A549 (cell line): ENCODE measurements at regions not wholly inside any gene's neighbourhood (a gene's known extent, or its start where the extent isn't known, plus 50 kb on each side); places are given as distances from the start of the nearest gene placed in this dataset.

Experiments
- CHD2 ChIP-seq: fragments of 150-350 bp; IDR thresholded peaks from 2 replicates; pipeline ENCODE4 v1.6.1; 2014; ENCODE audit warnings: low read length; ENCODE audit not compliant: partially characterized antibody
- HOXA7 ChIP-seq: fragments of 250-450 bp; sonication (Bioruptor Pico); IDR thresholded peaks from 2 replicates; pipeline ENCODE4 v1.5.0; 2020; ENCODE audit warnings: mild to moderate bottlenecking, moderate library complexity
- PHF8 ChIP-seq: fragments of 200-600 bp; sonication (generic); IDR thresholded peaks from 2 replicates; pipeline ENCODE4 v1.6.1; 2016; ENCODE audit warnings: low read depth, mild to moderate bottlenecking, antibody characterized with exemption, moderate library complexity, borderline replicate concordance
- POLR2A ChIP-seq: IDR thresholded peaks from 2 replicates; pipeline ENCODE4 v1.6.1; 2012; ENCODE audit warnings: mild to moderate bottlenecking, low read length
- POLR2AphosphoS2 ChIP-seq: conservative IDR thresholded peaks from 2 replicates; pipeline ENCODE4 v1.6.1; 2012; ENCODE audit warnings: low read length, improper control_type of control experiment, inconsistent platforms
- RFX5 ChIP-seq: fragments of 450-650 bp; IDR thresholded peaks from 2 replicates; pipeline ENCODE4 v1.7.1; 2014; ENCODE audit warnings: antibody characterized with exemption, mild to moderate bottlenecking, moderate library complexity
- SREBF2 ChIP-seq: fragments of 450-650 bp; IDR thresholded peaks from 2 replicates; pipeline ENCODE4 v1.6.1; 2014; ENCODE audit warnings: mild to moderate bottlenecking, moderate library complexity
- ZFP36 ChIP-seq: fragments of 450-650 bp; IDR thresholded peaks from 2 replicates; pipeline ENCODE4 v1.6.1; 2014; ENCODE audit warnings: borderline replicate concordance; ENCODE audit not compliant: partially characterized antibody
- TF ChIP-seq, protein P1 (sequence below): fragments of >200 bp; sonication (Bioruptor Twin); formaldehyde crosslinking; IDR thresholded peaks from 3 replicates; pipeline ENCODE4 v1.5.1; 2016
- TF ChIP-seq, protein P2 (sequence below): fragments of 250-450 bp; sonication (Bioruptor Pico); IDR thresholded peaks from 2 replicates; pipeline ENCODE4 v1.5.0; 2021; ENCODE audit warnings: mild to moderate bottlenecking, moderate library complexity, borderline replicate concordance
- TF ChIP-seq, protein P3 (sequence below): fragments of >200 bp; sonication (Bioruptor Twin); formaldehyde crosslinking; IDR thresholded peaks from 2 replicates; pipeline ENCODE4 v1.6.1; 2016

GRCh38 chr12:98185606-98186005 is 329.8 kb upstream of the TMPO start:
- TF ChIP-seq RFX5: no peak
- no peak for TF ChIP-seq POLR2A
- no peak for TF ChIP-seq ZFP36
- no peak for TF ChIP-seq CHD2
- TF ChIP-seq, protein P1, sequence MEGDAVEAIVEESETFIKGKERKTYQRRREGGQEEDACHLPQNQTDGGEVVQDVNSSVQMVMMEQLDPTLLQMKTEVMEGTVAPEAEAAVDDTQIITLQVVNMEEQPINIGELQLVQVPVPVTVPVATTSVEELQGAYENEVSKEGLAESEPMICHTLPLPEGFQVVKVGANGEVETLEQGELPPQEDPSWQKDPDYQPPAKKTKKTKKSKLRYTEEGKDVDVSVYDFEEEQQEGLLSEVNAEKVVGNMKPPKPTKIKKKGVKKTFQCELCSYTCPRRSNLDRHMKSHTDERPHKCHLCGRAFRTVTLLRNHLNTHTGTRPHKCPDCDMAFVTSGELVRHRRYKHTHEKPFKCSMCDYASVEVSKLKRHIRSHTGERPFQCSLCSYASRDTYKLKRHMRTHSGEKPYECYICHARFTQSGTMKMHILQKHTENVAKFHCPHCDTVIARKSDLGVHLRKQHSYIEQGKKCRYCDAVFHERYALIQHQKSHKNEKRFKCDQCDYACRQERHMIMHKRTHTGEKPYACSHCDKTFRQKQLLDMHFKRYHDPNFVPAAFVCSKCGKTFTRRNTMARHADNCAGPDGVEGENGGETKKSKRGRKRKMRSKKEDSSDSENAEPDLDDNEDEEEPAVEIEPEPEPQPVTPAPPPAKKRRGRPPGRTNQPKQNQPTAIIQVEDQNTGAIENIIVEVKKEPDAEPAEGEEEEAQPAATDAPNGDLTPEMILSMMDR: no peak
- TF ChIP-seq, protein P2, sequence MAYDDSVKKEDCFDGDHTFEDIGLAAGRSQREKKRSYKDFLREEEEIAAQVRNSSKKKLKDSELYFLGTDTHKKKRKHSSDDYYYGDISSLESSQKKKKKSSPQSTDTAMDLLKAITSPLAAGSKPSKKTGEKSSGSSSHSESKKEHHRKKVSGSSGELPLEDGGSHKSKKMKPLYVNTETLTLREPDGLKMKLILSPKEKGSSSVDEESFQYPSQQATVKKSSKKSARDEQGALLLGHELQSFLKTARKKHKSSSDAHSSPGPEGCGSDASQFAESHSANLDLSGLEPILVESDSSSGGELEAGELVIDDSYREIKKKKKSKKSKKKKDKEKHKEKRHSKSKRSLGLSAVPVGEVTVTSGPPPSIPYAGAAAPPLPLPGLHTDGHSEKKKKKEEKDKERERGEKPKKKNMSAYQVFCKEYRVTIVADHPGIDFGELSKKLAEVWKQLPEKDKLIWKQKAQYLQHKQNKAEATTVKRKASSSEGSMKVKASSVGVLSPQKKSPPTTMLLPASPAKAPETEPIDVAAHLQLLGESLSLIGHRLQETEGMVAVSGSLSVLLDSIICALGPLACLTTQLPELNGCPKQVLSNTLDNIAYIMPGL: no peak
- no peak for TF ChIP-seq POLR2AphosphoS2
- no peak for TF ChIP-seq PHF8
- TF ChIP-seq SREBF2: no peak
- TF ChIP-seq HOXA7: no peak
- TF ChIP-seq, protein P3, sequence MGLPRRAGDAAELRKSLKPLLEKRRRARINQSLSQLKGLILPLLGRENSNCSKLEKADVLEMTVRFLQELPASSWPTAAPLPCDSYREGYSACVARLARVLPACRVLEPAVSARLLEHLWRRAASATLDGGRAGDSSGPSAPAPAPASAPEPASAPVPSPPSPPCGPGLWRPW: no peak
